ENCODE measurements at regions not wholly inside any gene's neighbourhood (a gene's known extent, or its start where the extent isn't known, plus 50 kb on each side); places are given as distances from the start of the nearest gene placed in this dataset.

GRCh38 chr2:12567411-12567810, 149.3 kb upstream of the TRIB2 start:
- TF ChIP-seq, protein P1, sequence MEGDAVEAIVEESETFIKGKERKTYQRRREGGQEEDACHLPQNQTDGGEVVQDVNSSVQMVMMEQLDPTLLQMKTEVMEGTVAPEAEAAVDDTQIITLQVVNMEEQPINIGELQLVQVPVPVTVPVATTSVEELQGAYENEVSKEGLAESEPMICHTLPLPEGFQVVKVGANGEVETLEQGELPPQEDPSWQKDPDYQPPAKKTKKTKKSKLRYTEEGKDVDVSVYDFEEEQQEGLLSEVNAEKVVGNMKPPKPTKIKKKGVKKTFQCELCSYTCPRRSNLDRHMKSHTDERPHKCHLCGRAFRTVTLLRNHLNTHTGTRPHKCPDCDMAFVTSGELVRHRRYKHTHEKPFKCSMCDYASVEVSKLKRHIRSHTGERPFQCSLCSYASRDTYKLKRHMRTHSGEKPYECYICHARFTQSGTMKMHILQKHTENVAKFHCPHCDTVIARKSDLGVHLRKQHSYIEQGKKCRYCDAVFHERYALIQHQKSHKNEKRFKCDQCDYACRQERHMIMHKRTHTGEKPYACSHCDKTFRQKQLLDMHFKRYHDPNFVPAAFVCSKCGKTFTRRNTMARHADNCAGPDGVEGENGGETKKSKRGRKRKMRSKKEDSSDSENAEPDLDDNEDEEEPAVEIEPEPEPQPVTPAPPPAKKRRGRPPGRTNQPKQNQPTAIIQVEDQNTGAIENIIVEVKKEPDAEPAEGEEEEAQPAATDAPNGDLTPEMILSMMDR (IDR thresholded peaks at IDR 0.05), result no peak
- no peak for TF ChIP-seq POLR2AphosphoS5 (IDR thresholded peaks at IDR 0.05; ENCODE audit: insufficient read depth in 1 of 2, low read depth in 1 of 2)
